ENCODE measurements at regions not wholly inside any gene's neighbourhood (a gene's known extent, or its start where the extent isn't known, plus 50 kb on each side); places are given as distances from the start of the nearest gene placed in this dataset.
"Not testable (repeated sequence)": the region's sequence is repeated elsewhere in the genome, so short reads cannot be mapped to it uniquely, and the experiment has no call there.

DNA sequence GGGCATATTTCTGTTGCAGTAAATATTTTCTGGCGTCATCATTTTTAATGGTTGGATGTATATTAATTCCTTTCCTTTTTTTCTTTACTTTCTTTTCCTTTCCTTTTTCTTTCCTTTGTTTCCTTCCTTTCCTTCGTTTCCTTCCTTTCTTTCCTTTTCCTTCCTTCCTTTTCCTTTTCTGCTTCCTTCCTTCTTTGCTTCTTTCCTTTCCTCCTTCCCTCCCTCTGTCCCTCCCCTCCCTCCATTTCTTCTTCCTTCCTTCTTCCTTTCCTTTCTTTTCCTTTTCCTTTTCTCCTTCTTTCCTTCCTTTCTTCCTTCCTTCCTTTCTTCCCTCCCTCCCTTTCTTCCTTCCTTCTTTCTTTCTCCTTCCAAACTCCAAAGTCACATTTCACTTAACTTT, 54.9 kb upstream of the LYSMD4 start:
- TF ChIP-seq, protein P1, sequence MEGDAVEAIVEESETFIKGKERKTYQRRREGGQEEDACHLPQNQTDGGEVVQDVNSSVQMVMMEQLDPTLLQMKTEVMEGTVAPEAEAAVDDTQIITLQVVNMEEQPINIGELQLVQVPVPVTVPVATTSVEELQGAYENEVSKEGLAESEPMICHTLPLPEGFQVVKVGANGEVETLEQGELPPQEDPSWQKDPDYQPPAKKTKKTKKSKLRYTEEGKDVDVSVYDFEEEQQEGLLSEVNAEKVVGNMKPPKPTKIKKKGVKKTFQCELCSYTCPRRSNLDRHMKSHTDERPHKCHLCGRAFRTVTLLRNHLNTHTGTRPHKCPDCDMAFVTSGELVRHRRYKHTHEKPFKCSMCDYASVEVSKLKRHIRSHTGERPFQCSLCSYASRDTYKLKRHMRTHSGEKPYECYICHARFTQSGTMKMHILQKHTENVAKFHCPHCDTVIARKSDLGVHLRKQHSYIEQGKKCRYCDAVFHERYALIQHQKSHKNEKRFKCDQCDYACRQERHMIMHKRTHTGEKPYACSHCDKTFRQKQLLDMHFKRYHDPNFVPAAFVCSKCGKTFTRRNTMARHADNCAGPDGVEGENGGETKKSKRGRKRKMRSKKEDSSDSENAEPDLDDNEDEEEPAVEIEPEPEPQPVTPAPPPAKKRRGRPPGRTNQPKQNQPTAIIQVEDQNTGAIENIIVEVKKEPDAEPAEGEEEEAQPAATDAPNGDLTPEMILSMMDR (conservative IDR thresholded peaks at IDR 0.05; ENCODE audit: low read depth, low read length) = no peak
- H3K4me3 ChIP-seq (ENCODE audit: low read length) = no peak overlapping the region
- DNase-seq (ENCODE audit: low read depth) = no peak

DNA sequence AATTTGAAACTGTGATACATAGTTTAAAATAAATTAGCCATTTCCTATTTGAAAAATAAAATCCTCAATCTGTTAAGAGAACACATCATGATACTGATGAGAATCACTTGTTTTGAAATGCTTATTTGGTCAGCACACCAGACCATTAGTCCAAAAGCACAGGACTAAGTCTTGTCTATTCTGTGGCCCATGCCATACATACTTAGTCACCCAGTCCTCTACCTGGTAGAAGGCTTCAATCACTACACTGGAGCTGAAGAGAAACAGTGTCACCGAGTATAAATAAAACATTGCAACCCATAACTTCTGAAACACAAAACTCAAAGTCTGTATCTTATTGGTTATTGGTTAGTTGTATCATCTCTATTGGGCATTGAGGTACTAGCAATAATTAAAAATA, 51.6 kb upstream of the LYSMD4 start:
- not testable (repeated sequence) for H3K4me3 ChIP-seq (ENCODE audit: low read length); DNase-seq (ENCODE audit: low read depth)

DNA sequence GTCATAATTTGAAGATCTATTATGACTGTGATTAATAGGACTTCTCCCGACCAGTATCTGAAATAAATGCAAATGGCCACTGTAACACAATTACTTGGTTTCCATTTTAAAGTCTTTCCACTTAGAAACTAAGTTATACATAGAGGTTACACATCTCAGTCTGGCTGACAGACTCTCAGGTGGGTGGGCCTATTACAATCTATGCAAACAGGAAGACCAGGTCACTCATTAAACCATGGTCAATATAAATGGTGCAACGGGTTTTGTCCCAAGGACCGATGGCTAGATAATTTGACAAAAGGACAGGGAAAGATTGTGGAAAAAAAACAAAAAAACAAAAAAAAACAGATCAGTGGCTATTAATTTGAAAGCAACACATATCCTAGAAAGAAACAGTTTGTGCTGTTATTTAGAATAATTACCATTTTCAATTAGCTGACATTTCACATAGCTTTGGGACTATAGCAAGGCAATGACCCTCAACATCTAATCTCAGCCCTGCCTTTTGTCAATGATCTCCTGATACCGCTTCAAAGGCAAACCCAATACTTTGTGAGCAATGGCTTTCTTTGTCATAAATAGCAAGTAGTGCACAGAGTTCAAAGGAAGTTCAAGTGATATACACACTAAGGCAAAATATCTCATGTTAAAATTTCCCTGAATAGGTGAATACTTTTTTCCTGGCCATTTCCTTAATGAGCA, 50.8 kb upstream of the LYSMD4 start:
- not testable (repeated sequence) for DNase-seq (ENCODE audit: low read depth); H3K4me3 ChIP-seq (ENCODE audit: low read length)

All from retinal pigment epithelial cell (primary cell).